H1 (cell line): ENCODE measurements at regions not wholly inside any gene's neighbourhood (a gene's known extent, or its start where the extent isn't known, plus 50 kb on each side); places are given as distances from the start of the nearest gene placed in this dataset.

Experiments used
- CTCF ChIA-PET: fragments of 300-600 bp; sonication (Branson Sonifier 250); formaldehyde crosslinking; loops from one replicate; lab custom pipeline; 2021; ENCODE audit not compliant: partially characterized antibody; lab: Charles Lee
- POLR2A ChIA-PET: fragments of 300-600 bp; sonication (Branson Sonifier 250); formaldehyde crosslinking; loops from one replicate; lab custom pipeline; 2021; ENCODE audit warnings: inconsistent platforms; ENCODE audit not compliant: partially characterized antibody; lab: Charles Lee
- DNase-seq, 2 experiments: peaks; one replicate each; pipeline versions ENCODE4 v3.0.0 to v3.0.0-alpha.2; 2010 to 2022; ENCODE audit warnings: low spot score in 2 of 2, low read depth in 1 of 2, mixed read lengths in 1 of 2
- FAIRE-seq: peaks from 2 replicates; lab custom pipeline; 2011; peaks lifted over from hg19 to GRCh38; lab: Jason Lieb, UNC
- H2AFZ ChIP-seq: 2 replicates; pipeline ENCODE4 v1.8.1; 2012; ENCODE audit warnings: low read length, inconsistent platforms
- H2AK5ac ChIP-seq: 2 replicates; pipeline ENCODE4 v1.6.1; 2013; ENCODE audit warnings: low read depth, low read length
- H2BK120ac ChIP-seq: replicated peaks from 2 replicates; pipeline ENCODE3; 2013; ENCODE audit warnings: low read depth, low read length, inconsistent platforms
- H2BK12ac ChIP-seq: 2 replicates; pipeline ENCODE4 v1.6.1; 2013; ENCODE audit warnings: low read depth, low read length
- H2BK15ac ChIP-seq: 2 replicates; pipeline ENCODE4 v1.6.1; 2013; ENCODE audit warnings: low read length
- H2BK20ac ChIP-seq: 2 replicates; pipeline ENCODE4 v1.6.1; 2013; ENCODE audit warnings: low read length
- H2BK5ac ChIP-seq: 2 replicates; pipeline ENCODE4 v1.6.1; 2013; ENCODE audit warnings: low read depth, low read length
- H3K14ac ChIP-seq: 2 replicates; pipeline ENCODE4 v1.6.1; 2013; ENCODE audit warnings: inconsistent platforms; ENCODE audit not compliant: insufficient read length
- H3K18ac ChIP-seq: 2 replicates; pipeline ENCODE4 v1.6.1; 2013; ENCODE audit warnings: low read length; ENCODE audit errors: extremely low read depth
- H3K23ac ChIP-seq: 2 replicates; pipeline ENCODE4 v1.6.1; 2013; ENCODE audit warnings: inconsistent platforms; ENCODE audit not compliant: insufficient read length
- H3K23me2 ChIP-seq: 2 replicates; pipeline ENCODE4 v1.6.1; 2013; ENCODE audit warnings: low read depth, low read length
- H3K27ac ChIP-seq: 2 replicates; pipeline ENCODE4 v1.6.1; 2011; ENCODE audit warnings: low read depth, low read length, inconsistent platforms
- H3K27me3 ChIP-seq, 4 experiments: replicated peaks in 1 of 4; 1 replicate in 1 of 4; 2 replicates in 3 of 4; pipeline versions ENCODE4 v1.6.1 to v1.8.1; 2011 to 2013; ENCODE audit warnings: low read length in 3 of 4, mild to moderate bottlenecking in 3 of 4, inconsistent platforms in 2 of 4, mixed read lengths in 2 of 4, moderate library complexity in 1 of 4; ENCODE audit not compliant: control insufficient read depth in 3 of 4, insufficient read depth in 3 of 4; ENCODE audit errors: extremely low read depth in 1 of 4
- H3K36me3 ChIP-seq, 4 experiments: 2 replicates each; pipeline versions ENCODE4 v1.6.1 to v1.8.1; 2011 to 2013; ENCODE audit warnings: mild to moderate bottlenecking in 4 of 4, low read length in 3 of 4, moderate library complexity in 2 of 4, control low read depth in 1 of 4, inconsistent platforms in 1 of 4; ENCODE audit not compliant: insufficient read depth in 4 of 4, control insufficient read depth in 2 of 4
- H3K4ac ChIP-seq: replicated peaks from 2 replicates; pipeline ENCODE3; 2013; ENCODE audit warnings: low read length, low read depth, mixed read lengths, inconsistent platforms; ENCODE audit not compliant: insufficient read length
- H3K4me1 ChIP-seq, 4 experiments: replicated peaks in 1 of 4; 1 replicate in 1 of 4; 2 replicates in 3 of 4; pipeline versions ENCODE4 v1.6.1 to v1.8.1; 2011 to 2013; ENCODE audit warnings: low read length in 3 of 4, inconsistent platforms in 2 of 4, mixed read lengths in 1 of 4; ENCODE audit not compliant: insufficient read depth in 4 of 4, control insufficient read depth in 3 of 4
- H3K4me2 ChIP-seq, 2 experiments: 2 replicates each; pipeline versions ENCODE4 v1.6.1 to v1.8.1; 2011 to 2013; ENCODE audit warnings: low read depth in 2 of 2, low read length in 2 of 2, control low read depth in 1 of 2, inconsistent platforms in 1 of 2, mild to moderate bottlenecking in 1 of 2; ENCODE audit not compliant: insufficient read depth in 1 of 2
- H3K4me3 ChIP-seq, 4 experiments: fragments of 200-600, 300-600 bp in 1 of 4; sonication (generic), shearing (Covaris generic), sonication (Bioruptor Twin) in 1 of 4; 2 replicates each; pipeline versions ENCODE4 v1.5.1 to v1.8.1; 2011 to 2016; ENCODE audit warnings: low read length in 4 of 4, low read depth in 3 of 4, control low read depth in 2 of 4, inconsistent platforms in 2 of 4, mild to moderate bottlenecking in 2 of 4, mixed read lengths in 1 of 4, moderate library complexity in 1 of 4; ENCODE audit not compliant: insufficient read depth in 2 of 4; ENCODE audit errors: extremely low read depth in 1 of 4
- H3K56ac ChIP-seq: replicated peaks from 2 replicates; pipeline ENCODE3; 2013; ENCODE audit warnings: low read depth, mild to moderate bottlenecking, mixed read lengths, low read length, inconsistent platforms; ENCODE audit not compliant: insufficient read length
- H3K79me1 ChIP-seq: 2 replicates; pipeline ENCODE4 v1.6.1; 2013; ENCODE audit warnings: low read depth, low read length, control low read depth
- H3K79me2 ChIP-seq, 2 experiments: 2 replicates each; pipeline versions ENCODE4 v1.6.1 to v1.8.1; 2012 to 2013; ENCODE audit warnings: low read length in 2 of 2, mild to moderate bottlenecking in 2 of 2, inconsistent platforms in 1 of 2; ENCODE audit not compliant: insufficient read depth in 2 of 2, control insufficient read depth in 1 of 2
- H3K9ac ChIP-seq, 4 experiments: replicated peaks in 1 of 4; 1 replicate in 1 of 4; 2 replicates in 3 of 4; pipeline versions ENCODE4 v1.6.1 to v1.8.1; 2011 to 2013; ENCODE audit warnings: low read depth in 3 of 4, low read length in 3 of 4, control low read depth in 2 of 4, mild to moderate bottlenecking in 2 of 4, moderate library complexity in 2 of 4, inconsistent platforms in 1 of 4; ENCODE audit errors: extremely low read depth in 1 of 4
- H3K9me3 ChIP-seq, 2 experiments: 2 replicates each; pipeline versions ENCODE4 v1.6.1 to v1.8.1; 2012 to 2013; ENCODE audit warnings: mild to moderate bottlenecking in 2 of 2, moderate library complexity in 2 of 2, control low read depth in 1 of 2, inconsistent platforms in 1 of 2, low read depth in 1 of 2, low read length in 1 of 2, mixed read lengths in 1 of 2; ENCODE audit not compliant: insufficient read depth in 2 of 2
- H4K20me1 ChIP-seq, 2 experiments: replicated peaks in 1 of 2; 2 replicates each; pipeline versions ENCODE3 to v1.8.1; 2011 to 2013; ENCODE audit warnings: inconsistent platforms in 2 of 2, low read length in 2 of 2, mild to moderate bottlenecking in 1 of 2; ENCODE audit not compliant: insufficient read depth in 2 of 2, control insufficient read depth in 1 of 2
- H4K5ac ChIP-seq: 2 replicates; pipeline ENCODE4 v1.6.1; 2013; ENCODE audit warnings: low read length, low read depth, mixed read lengths, inconsistent platforms; ENCODE audit not compliant: insufficient read length
- H4K8ac ChIP-seq: 2 replicates; pipeline ENCODE4 v1.8.0; 2013; ENCODE audit warnings: mild to moderate bottlenecking, moderate library complexity, low read length, inconsistent platforms; ENCODE audit not compliant: insufficient read depth; ENCODE audit errors: extremely low read depth
- H4K91ac ChIP-seq: replicated peaks from 2 replicates; pipeline ENCODE3; 2013; ENCODE audit warnings: low read length, mixed read lengths, inconsistent platforms; ENCODE audit not compliant: insufficient read length
- BRCA1 ChIP-seq: IDR thresholded peaks from 2 replicates; pipeline ENCODE4 v1.6.1; 2012; ENCODE audit warnings: low read depth, low read length, improper control_type of control experiment
- CBX8 ChIP-seq: fragments of 300-800, 300-1000 bp; sonication (generic); IDR thresholded peaks from 2 replicates; pipeline ENCODE4 v1.7.1; 2016; ENCODE audit warnings: low read depth, low read length, borderline replicate concordance
- CHD2 ChIP-seq: IDR thresholded peaks from 2 replicates; pipeline ENCODE4 v1.6.1; 2012; ENCODE audit warnings: low read length, improper control_type of control experiment
- HDAC2 ChIP-seq, 2 experiments: fragments of 300-600 bp in 1 of 2; sonication (generic) in 1 of 2; IDR thresholded peaks; 2 replicates each; pipeline ENCODE4 v1.6.1; 2011 to 2012; ENCODE audit warnings: low read depth in 2 of 2, low read length in 2 of 2, mild to moderate bottlenecking in 2 of 2, moderate library complexity in 2 of 2, borderline replicate concordance in 1 of 2, inconsistent platforms in 1 of 2
- NANOG ChIP-seq: IDR thresholded peaks from 2 replicates; pipeline ENCODE4 v1.6.1; 2011; ENCODE audit warnings: low read length, low read depth, mild to moderate bottlenecking, inconsistent platforms; ENCODE audit not compliant: insufficient read depth, poor library complexity, severe bottlenecking
- POU5F1 ChIP-seq: IDR thresholded peaks from 2 replicates; pipeline ENCODE4 v1.6.1; 2011; ENCODE audit warnings: low read depth, mild to moderate bottlenecking, low read length, moderate library complexity
- RBBP5 ChIP-seq: IDR thresholded peaks from 2 replicates; pipeline ENCODE4 v1.7.1; 2012; ENCODE audit warnings: low read depth, mild to moderate bottlenecking, inconsistent platforms, low read length, moderate library complexity, borderline replicate concordance
- RFX5 ChIP-seq: IDR thresholded peaks from 2 replicates; pipeline ENCODE4 v1.6.1; 2011; ENCODE audit warnings: low read depth, low read length, improper control_type of control experiment, borderline replicate concordance
- SP1 ChIP-seq: IDR thresholded peaks from 2 replicates; pipeline ENCODE4 v1.6.1; 2011; ENCODE audit warnings: low read depth, low read length
- TBP ChIP-seq: IDR thresholded peaks from 2 replicates; pipeline ENCODE4 v1.6.1; 2011; ENCODE audit warnings: low read depth, low read length, improper control_type of control experiment
- TEAD4 ChIP-seq: IDR thresholded peaks from 2 replicates; pipeline ENCODE4 v1.6.1; 2012; ENCODE audit warnings: low read depth, low read length, inconsistent platforms, mixed read lengths
- WGBS, 2 experiments: shearing (Covaris generic) in 1 of 2; methylation state at CpG; one replicate each; pipeline versions ENCODE4 v1.1.6 to v1.1.7; 2013 to 2015; ENCODE audit warnings: low lambda C conversion rate in 2 of 2, mixed read lengths in 2 of 2, inconsistent platforms in 1 of 2, low coverage in 1 of 2, missing lambda C conversion rate in 1 of 2; ENCODE audit not compliant: insufficient replicate concordance in 2 of 2, insufficient coverage in 1 of 2, insufficient read length in 1 of 2; ENCODE audit errors: extremely low coverage in 1 of 2, missing lambda C conversion rate in 1 of 2; 5-methylcytosine and 5-hydroxymethylcytosine counted together

- Histone ChIP-seq H3K18ac (no peak overlapping the region), H2AK5ac (no peak overlapping the region), H3K4me3 (no peak overlapping the region), H2BK120ac (no peak overlapping the region), H3K4ac (no peak overlapping the region), H3K4me2 (no peak overlapping the region), H3K23ac (no peak overlapping the region), H4K5ac (no peak overlapping the region), H3K27ac (no peak overlapping the region), H2AFZ (no peak overlapping the region), H3K4me1 (no peaks in the 10 kb centered on the region; a peak in 1 of 7 replicates), H2BK20ac (no peak overlapping the region), H3K56ac (no peak overlapping the region), H3K27me3 (no peaks in the 10 kb centered on the region), H4K91ac (no peak overlapping the region), H3K79me1 (no peaks in the 10 kb centered on the region), H3K23me2 (no peaks in the 10 kb centered on the region), H3K14ac (no peak overlapping the region), H2BK12ac (no peak overlapping the region), H3K9me3 (no peaks in the 10 kb centered on the region; a peak in 1 of 4 replicates), H3K36me3 (no peaks in the 10 kb centered on the region), H3K79me2 (no peaks in the 10 kb centered on the region), H2BK5ac (no peak overlapping the region), H2BK15ac (no peak overlapping the region), H4K8ac (no peak overlapping the region), H3K9ac (no peak overlapping the region), H4K20me1 (no peaks in the 10 kb centered on the region)
- no peak for FAIRE-seq
- 89% methylated on average over 2 of the region's 2 CpGs; no CpG with 5 or more reads in 1 of the 2 experiments for whole genome bisulfite sequencing, 2 experiments
- TF ChIP-seq TBP (no peak), HDAC2 (IDR thresholded peaks at IDR 0.05; ENCODE audit: borderline replicate concordance in 1 of 2, low read depth in 2 of 2, low read length in 2 of 2) (no peak), TEAD4 (no peak), BRCA1 (no peak), RBBP5 (no peak), NANOG (no peak), CBX8 (no peak), SP1 (no peak), POU5F1 (no peak), CHD2 (no peak), RFX5 (no peak)
- ChIA-PET CTCF (interaction anchor here (0.8 to 1.3 kb wide), 2 partner anchors 104 to 783 kb away, joined by 3 to 4 read pairs; no protein-coding TSS in a partner anchor), POLR2A (no interaction called here)
- no peak for DNase-seq
Measured at GRCh38 chr2:12612168-12612567, 104.6 kb upstream of the TRIB2 start.
